MM.1S (cell line): ENCODE measurements at regions not wholly inside any gene's neighbourhood (a gene's known extent, or its start where the extent isn't known, plus 50 kb on each side); places are given as distances from the start of the nearest gene placed in this dataset.

ENCODE experiments used
- EZH2phosphoT487 ChIP-seq: fragments of 300-600 bp; sonication (generic); IDR thresholded peaks from 2 replicates; pipeline ENCODE4 v1.6.1; 2018; ENCODE audit warnings: antibody characterized with exemption, low read length
- TF ChIP-seq, protein P1 (sequence below): fragments of 300-600 bp; sonication (generic); IDR thresholded peaks from 2 replicates; pipeline ENCODE4 v1.5.1; 2016; ENCODE audit warnings: antibody characterized with exemption, low read length, mixed read lengths

DNA sequence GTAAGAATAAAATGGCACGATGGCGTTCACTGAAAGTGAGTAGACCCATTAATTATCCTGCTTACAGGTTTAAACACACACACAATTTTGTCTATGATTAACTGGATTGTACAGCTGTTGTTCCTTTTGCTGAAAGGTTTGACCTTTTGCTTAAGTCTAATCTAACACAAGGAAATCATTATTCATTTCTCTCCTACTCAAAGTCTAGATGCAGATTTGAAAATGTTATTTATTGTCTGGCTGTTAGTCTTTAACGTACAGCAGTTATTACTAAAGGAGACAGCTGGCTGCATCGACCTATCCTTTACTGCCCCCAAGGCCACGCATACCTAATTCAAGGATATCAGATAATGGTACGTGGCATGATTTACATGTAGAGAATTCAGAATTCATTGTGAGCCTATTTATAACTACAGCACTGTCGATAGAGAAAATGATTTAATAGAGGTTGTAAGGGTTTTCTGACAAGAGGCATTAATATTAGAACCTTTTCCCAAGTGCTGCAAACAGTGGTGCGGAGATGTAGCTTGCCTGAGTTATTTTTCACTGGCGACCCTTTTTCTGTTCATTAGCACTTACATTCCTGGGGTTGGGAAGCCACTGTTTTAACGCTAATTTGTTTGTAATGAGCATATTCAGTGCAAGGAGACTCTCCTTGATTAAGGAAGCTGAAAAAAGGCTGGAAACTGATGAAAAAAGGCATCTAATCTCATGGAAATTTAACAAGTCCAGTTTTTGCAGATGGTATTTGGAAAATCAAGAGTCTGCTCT is 368.4 kb upstream of the GRAMD2B start:
- no peak for TF ChIP-seq EZH2phosphoT487
- TF ChIP-seq, protein P1, sequence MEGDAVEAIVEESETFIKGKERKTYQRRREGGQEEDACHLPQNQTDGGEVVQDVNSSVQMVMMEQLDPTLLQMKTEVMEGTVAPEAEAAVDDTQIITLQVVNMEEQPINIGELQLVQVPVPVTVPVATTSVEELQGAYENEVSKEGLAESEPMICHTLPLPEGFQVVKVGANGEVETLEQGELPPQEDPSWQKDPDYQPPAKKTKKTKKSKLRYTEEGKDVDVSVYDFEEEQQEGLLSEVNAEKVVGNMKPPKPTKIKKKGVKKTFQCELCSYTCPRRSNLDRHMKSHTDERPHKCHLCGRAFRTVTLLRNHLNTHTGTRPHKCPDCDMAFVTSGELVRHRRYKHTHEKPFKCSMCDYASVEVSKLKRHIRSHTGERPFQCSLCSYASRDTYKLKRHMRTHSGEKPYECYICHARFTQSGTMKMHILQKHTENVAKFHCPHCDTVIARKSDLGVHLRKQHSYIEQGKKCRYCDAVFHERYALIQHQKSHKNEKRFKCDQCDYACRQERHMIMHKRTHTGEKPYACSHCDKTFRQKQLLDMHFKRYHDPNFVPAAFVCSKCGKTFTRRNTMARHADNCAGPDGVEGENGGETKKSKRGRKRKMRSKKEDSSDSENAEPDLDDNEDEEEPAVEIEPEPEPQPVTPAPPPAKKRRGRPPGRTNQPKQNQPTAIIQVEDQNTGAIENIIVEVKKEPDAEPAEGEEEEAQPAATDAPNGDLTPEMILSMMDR = no peak
